Activated effector memory CD4-positive, alpha-beta T cell treated with anti-CD3 and anti-CD28 coated beads, Interleukin-2, amount 50 U/mL, for 16 hours (primary cell): ENCODE measurements at regions not wholly inside any gene's neighbourhood (a gene's known extent, or its start where the extent isn't known, plus 50 kb on each side); places are given as distances from the start of the nearest gene placed in this dataset.

ENCODE experiments used
- DNase-seq: peaks from one replicate; pipeline ENCODE4 v3.0.0-alpha.2; 2020

DNA sequence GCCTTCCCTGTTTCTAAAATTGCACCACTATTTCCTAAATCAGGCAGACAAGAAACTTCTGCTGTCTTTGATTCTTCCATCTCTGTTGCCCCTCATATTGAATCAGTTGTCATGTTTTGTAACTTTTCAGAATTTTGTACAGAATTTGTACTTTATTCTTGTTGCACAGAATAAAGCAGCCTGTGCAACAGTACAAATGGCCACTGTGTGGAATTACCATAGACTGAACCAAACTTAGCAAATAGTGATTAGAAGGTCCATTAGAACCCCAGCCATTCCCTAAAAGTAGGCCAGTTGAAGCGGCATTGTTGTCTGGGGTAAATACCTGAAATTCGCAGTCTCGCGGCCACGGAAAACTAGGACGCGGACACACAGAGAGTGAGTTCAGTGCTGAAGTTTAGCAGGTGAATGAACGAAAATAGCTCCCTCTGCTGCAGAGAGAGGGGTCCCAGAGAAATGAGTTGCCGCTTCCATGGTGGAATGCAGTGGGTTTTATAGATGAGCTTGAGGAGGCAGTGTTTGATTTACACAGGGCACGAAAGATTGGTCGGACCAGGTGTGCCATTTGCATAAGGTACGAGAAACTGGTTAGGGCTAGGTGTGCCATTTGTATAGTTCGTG is 71.8 kb downstream of the C4orf33 start:
- no peak for DNase-seq

DNA sequence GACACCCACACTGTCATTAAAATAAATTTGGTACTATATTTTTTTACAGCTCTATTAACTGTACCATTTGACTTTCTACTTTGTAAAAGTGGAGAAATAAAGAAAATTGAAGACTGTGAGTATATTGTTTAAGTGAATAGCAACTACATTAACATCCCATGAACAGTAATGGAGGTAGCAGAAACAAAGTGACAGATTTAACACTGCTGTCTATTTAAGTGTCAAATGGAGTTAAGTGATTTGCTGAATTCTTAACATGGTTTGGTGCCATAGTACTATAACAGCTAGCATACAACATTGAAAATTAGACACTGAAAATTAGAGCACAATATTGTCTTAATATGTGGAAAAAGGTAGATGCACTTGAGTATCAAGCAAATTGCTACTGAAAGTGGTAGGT is 76.2 kb downstream of the C4orf33 start:
- DNase-seq, result no peak

DNA sequence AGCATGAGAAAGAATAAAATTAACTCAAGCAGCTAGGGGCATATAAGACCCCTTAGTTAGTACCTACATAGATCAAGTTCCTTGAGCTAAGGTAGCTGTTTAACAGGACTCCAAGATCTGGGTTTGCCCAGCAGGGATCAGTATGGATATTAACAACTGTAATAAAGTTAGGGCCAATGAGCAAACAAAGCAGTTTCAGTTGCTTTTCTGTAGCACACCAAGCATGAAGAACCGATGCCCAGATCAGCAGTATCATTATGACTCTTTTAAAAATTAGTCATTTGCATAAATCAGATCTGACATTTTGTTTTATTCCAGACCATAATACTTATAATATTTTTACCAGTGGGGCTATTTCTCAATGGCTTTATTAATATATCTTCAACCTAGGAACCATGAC is 80.9 kb downstream of the C4orf33 start:
- no peak for DNase-seq

- no peak for DNase-seq
These were observed 83.3 kb downstream of the C4orf33 start for GRCh38 chr4:129179276-129179675.

- no peak for DNase-seq
These were observed 93.7 kb downstream of the C4orf33 start for GRCh38 chr4:129189630-129190029.

DNA sequence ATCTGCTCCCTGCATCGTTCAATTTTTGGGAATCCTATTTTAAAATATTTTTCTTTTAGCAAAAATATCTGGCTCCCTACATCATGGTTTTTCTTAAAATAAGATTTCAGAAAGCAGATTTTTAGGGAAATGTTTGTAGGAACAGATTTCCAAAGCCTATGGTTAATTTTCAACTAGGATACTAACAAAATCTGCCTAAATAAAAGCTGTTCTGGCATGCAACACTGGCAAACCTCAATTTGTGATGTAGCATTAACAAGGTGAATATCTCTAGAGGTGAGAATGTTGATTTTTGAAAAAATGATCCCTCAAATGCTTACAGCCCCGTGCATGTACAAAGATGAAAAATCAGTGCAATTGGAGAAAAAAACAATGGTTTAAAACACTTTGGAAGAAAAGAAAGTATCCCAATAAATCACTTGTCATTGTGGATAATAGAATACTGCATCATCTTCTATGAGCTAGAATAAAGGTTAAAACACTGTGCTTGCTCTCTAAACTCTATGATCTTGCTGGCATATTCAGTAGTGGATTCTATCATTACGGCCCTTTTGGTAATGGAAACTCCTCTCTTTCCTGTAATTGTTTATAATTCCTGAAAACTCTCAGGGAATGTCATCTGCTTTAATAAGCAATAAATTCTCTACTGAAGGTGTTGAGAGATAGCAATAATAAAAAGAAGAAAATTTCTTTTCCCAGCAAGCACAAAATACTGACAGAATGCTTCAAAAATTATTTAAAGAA is 97.6 kb downstream of the C4orf33 start:
- DNase-seq, result no peak

DNA sequence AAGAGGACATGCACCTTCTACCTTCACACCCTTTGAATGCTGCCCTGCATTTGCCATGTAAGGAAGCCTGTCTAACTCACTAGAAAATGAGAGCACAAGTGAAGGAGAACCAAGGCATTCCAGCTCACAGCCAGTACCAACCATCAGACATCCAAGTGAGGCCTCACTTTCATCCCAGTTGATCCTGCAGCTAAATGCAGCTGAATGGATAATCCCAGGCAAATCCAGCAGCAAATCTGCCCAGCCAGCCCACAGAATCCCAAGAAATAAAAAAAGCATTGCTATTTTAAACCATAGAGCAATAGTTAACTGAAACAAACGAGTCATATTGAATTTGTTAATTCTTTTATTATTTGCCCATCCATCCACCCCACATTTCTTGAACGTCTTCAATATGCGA is 112.5 kb downstream of the C4orf33 start:
- DNase-seq, result no peak

- DNase-seq, result no peak
These were observed 117.7 kb downstream of the C4orf33 start for GRCh38 chr4:129213692-129214091.

- no peak for DNase-seq
These were observed 122.4 kb downstream of the C4orf33 start for GRCh38 chr4:129218360-129218759.

DNA sequence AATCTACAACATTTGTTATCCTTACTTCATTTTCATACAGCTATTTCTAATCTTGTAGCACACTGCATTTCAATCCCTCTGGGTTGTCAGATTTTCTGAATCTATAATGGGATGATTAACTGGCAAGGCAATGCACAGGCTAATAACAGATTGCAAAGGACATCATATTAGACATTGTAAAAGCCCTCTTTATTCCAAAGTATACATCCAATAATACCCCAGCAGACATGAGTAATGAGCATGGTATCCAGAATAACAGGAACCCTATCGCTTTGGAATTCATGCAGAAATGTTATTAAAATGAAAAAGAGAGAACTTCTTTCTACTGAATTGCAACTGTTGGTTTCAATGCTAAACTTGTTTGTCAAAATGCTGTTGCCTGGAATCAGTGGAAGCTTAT is 122.9 kb downstream of the C4orf33 start:
- DNase-seq, result no peak

DNA sequence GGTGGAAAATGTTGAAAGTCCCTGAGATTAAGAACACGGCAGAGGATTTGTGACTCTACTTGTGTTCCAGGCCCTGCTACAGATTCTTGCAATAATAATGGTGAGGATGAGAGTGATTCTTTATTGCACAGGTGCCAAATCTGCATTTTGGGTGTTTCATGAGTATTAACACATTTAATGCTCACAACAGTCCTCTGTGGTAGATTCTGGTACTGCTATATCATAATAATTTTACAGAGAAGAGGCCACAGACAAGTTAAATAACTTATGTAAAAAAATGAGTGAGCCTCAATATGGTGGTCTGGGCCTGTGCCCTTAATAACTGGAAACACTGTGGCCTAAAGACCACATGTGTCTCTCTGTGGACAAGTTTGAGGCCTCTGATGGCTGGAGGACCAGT is 124.3 kb downstream of the C4orf33 start:
- DNase-seq, result no peak

- no peak for DNase-seq
These were observed 128.0 kb downstream of the C4orf33 start for GRCh38 chr4:129223945-129224344.

GRCh38 chr4:129230846-129231245 is 134.9 kb downstream of the C4orf33 start:
- no peak for DNase-seq

GRCh38 chr4:129231945-129232588 is 136.1 kb downstream of the C4orf33 start:
- DNase-seq, result no peak

DNA sequence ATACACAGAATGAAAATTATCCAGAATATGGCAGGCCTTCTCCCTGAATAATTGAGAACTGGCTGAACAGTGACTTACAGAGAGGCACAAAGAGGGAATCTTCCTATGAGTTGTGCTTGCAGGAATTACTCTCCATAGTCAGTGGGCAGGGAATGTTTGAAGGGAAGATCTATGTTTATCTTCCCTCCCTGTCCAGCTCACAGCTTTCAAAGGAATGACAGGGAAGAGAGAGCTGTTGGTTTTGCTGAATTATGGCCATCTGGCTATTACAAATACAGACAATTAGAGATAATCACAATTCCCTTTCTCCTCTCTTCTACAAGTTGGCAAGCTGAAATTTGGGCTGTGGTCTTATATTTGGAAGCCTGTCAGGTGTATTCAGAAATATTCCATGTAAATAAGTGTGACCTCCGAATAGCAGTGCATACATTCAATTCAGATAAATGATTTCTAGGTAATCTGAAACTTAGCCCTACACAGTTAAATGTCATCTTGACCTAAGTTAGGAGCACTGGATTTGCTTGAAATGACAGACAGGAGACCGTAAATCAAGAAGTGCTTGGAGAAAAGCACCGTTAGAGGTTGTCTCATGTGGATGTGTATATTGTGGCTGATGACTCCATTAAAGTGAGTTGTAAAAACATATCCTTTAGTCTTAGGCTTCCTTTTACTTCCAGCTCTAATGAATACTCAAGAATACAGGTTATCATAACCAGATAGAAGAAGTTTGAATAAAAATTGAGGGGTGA is 136.8 kb downstream of the C4orf33 start:
- no peak for DNase-seq

DNA sequence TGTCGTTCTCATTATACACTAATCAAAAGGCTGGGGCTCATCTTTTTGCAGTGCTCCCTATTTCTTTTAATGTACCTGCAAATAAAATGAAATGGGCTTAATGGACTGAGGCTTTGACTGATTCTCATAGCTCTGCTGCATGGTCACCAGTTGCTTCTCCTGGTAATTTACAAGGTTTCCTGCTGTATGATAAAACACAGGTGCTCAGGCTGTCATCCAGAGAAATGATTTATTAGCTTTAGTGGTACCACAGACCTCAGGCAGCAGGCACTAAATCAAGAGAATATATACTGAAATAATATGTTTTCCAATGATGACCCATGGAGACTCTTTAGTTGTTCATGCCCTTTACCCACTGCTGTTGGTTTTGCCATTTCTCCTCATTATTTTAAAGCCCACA is 137.7 kb downstream of the C4orf33 start:
- DNase-seq, result no peak

DNA sequence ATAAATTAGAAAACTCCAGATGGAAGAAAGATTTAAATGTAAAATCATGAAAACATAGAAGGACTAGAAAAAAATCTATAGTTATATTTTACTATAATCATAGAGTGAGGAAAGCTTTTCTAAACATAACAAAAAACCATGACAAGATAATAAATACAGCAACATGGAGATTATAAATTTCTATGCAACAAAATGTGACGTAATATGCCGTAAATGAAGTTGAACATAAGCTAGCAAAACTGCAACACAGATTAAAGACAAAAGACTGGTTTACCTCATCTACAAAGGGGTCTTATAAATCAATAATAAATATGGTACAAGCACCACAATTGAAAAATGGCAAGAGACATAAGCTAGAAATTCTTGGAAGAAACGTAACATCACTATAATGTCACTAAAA is 140.4 kb downstream of the C4orf33 start:
- DNase-seq, result no peak

- DNase-seq, result no peak
These were observed 143.1 kb downstream of the C4orf33 start for GRCh38 chr4:129239088-129239487.

GRCh38 chr4:129240816-129241215 is 144.9 kb downstream of the C4orf33 start:
- DNase-seq, result no peak

DNA sequence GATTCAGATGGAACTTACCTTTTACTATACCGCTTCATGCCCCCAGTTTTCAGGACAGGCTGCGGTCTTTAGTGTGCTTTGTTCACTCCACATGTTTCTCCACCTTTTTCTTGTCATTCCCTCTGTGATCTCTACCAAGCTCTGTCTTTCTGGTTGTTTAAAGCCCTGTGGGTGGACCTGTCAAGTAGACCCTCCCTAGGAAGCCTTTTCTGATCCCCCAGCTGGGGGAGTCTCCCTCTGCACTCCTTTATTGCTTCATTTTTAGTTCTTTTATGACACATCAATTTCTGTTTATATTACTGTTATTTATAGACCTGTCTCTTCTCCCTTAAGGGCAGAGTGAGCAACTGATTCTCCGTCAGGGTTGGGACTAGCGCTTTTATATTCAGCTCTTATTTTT is 150.2 kb downstream of the C4orf33 start:
- no peak for DNase-seq

DNA sequence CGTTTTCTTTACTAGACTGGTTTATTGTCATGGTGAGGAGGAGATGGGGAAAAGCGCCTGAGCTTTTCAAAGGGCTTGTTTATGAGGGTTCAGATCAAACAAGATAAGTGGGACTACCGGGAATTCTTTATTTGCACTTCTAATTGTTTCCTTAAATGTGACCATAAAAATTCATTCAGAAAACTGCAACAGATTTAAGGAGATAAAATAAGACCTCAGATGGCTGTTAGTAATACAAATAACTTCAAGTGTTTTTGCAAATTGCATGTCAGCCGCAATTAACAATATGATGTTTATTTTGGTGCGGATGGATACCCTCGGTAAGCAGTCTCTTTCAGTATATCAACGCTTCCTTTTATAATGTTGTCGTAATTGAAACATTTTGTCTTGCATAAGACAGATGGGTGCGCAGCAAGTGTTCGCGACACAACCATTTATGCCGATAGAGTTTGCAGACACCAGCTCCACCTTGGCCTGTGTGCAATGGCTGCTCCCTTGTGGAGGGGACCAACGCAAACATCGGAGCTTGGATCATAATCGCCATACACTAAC is 151.0 kb downstream of the C4orf33 start:
- no peak for DNase-seq

- no peak for DNase-seq
These were observed 152.7 kb downstream of the C4orf33 start for GRCh38 chr4:129248621-129249020.

DNA sequence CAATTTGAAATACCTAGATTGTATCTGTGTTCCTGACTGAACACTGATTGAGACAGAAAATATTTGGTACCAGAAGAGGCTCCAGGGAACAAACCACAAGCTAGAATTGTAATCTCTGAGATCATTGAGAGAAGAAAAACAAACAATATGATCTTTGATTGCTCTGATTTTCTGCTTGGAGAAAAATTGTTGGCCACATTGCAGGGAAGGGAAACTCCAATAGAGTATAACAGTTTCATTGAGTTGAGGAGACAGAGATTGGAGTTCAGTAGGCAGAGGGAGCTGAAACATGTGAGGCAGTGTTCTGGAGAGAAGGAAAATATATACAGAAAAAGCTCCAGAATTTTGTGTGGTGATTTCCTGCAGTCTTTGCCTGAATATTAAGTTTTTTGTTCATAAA is 158.2 kb downstream of the C4orf33 start:
- DNase-seq, result no peak
